ENCODE measurements at regions not wholly inside any gene's neighbourhood (a gene's known extent, or its start where the extent isn't known, plus 50 kb on each side); places are given as distances from the start of the nearest gene placed in this dataset.

- ChIA-PET POLR2A (ENCODE audit: unreplicated experiment) (no interaction called here), CTCF (no interaction called here)
- DNase-seq (no peak), ATAC-seq (ENCODE audit: low read depth) (no peak)
- Histone ChIP-seq H4K91ac (ENCODE audit: insufficient read depth, low read depth, low read length) (no peak overlapping the region), H3K9me1 (ENCODE audit: insufficient read depth, low read length) (no peaks in the 10 kb centered on the region), H2BK15ac (ENCODE audit: low read depth, low read length) (no peak overlapping the region), H3K14ac (replicated peaks; ENCODE audit: low read depth, low read length) (no peak overlapping the region), H2AFZ (replicated peaks; ENCODE audit: low read length, poor library complexity) (no peak overlapping the region), H3K4me2 (ENCODE audit: low read depth, low read length) (no peak overlapping the region), H3K4me3 (ENCODE audit: insufficient read depth, low read depth, low read length) (no peak overlapping the region), H3K27ac (ENCODE audit: insufficient read depth, low read length) (no peak overlapping the region), H2BK20ac (ENCODE audit: low read depth, low read length) (no peak overlapping the region), H3K4ac (ENCODE audit: low read depth, low read length) (no peak overlapping the region), H3K56ac (ENCODE audit: extremely low read depth, insufficient read depth, low read length) (no peak overlapping the region), H4K8ac (ENCODE audit: low read depth in 2 of 2, low read length in 2 of 2) (no peak overlapping the region), H2AK5ac (ENCODE audit: low read depth, low read length) (no peak overlapping the region), H2BK5ac (ENCODE audit: low read depth, low read length, poor library complexity, severe bottlenecking) (no peak overlapping the region), H2BK120ac (ENCODE audit: low read depth, low read length) (no peak overlapping the region), H3K27me3 (ENCODE audit: control insufficient read depth, insufficient read depth, low read length) (no peaks in the 10 kb centered on the region), H3K4me1 (ENCODE audit: control insufficient read depth, insufficient read depth, low read length) (no peaks in the 10 kb centered on the region), H3K9ac (ENCODE audit: low read depth, low read length) (no peak overlapping the region), H4K20me1 (ENCODE audit: insufficient read depth, low read length) (no peaks in the 10 kb centered on the region), H4K5ac (ENCODE audit: low read depth, low read length) (no peak overlapping the region), H3K23ac (ENCODE audit: low read depth, low read length) (no peak overlapping the region), H3K79me1 (ENCODE audit: low read depth in 1 of 2, low read length in 2 of 2) (no peaks in the 10 kb centered on the region), H3K9me3 (ENCODE audit: control insufficient read depth, insufficient read depth, low read length) (no peaks in the 10 kb centered on the region), H2AK9ac (replicated peaks; ENCODE audit: low read depth, low read length, poor library complexity) (no peak overlapping the region), H3K18ac (ENCODE audit: low read depth, low read length) (no peak overlapping the region), H3K36me3 (ENCODE audit: control insufficient read depth, insufficient read depth, low read length) (no peaks in the 10 kb centered on the region)
- dilution Hi-C loops (cut with HindIII; ENCODE audit: low sequenced_read_pairs, unreplicated experiment), result no loop called here
- in situ Hi-C loops (cut with MboI; ENCODE audit: low sequenced_read_pairs), result no loop called here
- no CpG with 5 or more reads among the region's 1 CpG for WGBS, 2 experiments (ENCODE audit: extremely low coverage in 2 of 2, insufficient read length in 1 of 2)
- TF ChIP-seq CEBPB (IDR thresholded peaks at IDR 0.05; ENCODE audit: low read depth, low read length), result no peak
- TF ChIP-seq ELK1 (IDR thresholded peaks at IDR 0.05; ENCODE audit: borderline replicate concordance, low read depth, low read length), result no peak
- no peak for TF ChIP-seq RCOR1 (IDR thresholded peaks at IDR 0.05; ENCODE audit: insufficient replicate concordance, low read length)
- no peak for TF ChIP-seq CTCF (conservative IDR thresholded peaks at IDR 0.05; ENCODE audit: low read depth, low read length)
- no peak for TF ChIP-seq SMC3 (IDR thresholded peaks at IDR 0.05; ENCODE audit: low read depth, low read length)
- TF ChIP-seq MXI1 (IDR thresholded peaks at IDR 0.05; ENCODE audit: borderline replicate concordance, low read depth, low read length), result no peak
- no peak for TF ChIP-seq RFX5 (IDR thresholded peaks at IDR 0.05; ENCODE audit: low read depth, low read length)
- TF ChIP-seq NFE2L2 (IDR thresholded peaks at IDR 0.05; ENCODE audit: low read depth, low read length), result no peak
- no peak for TF ChIP-seq CHD1 (IDR thresholded peaks at IDR 0.05; ENCODE audit: low read depth, low read length)
- TF ChIP-seq USF2 (IDR thresholded peaks at IDR 0.05; ENCODE audit: low read depth, low read length), result no peak
- no peak for TF ChIP-seq FOS (IDR thresholded peaks at IDR 0.05; ENCODE audit: low read depth, low read length)
- no peak for TF ChIP-seq POLR2A (IDR thresholded peaks at IDR 0.05; ENCODE audit: low read depth, low read length)
- TF ChIP-seq BHLHE40 (IDR thresholded peaks at IDR 0.05; ENCODE audit: low read depth, low read length), result no peak
- TF ChIP-seq RAD21 (IDR thresholded peaks at IDR 0.05; ENCODE audit: low read length), result no peak
- TF ChIP-seq MAFK (IDR thresholded peaks at IDR 0.05; ENCODE audit: low read depth, low read length), result no peak
- TF ChIP-seq MAZ (IDR thresholded peaks at IDR 0.05; ENCODE audit: borderline replicate concordance, low read depth, low read length), result no peak
- intact Hi-C loops (cut with micrococcal nuclease), result no loop called here
- no TSS peak for BruUV-seq (replicated peaks)
Observed at GRCh38 chr11:81098471-81098870, 1635.2 kb downstream of the FAM181B start.
